ENCODE measurements at regions not wholly inside any gene's neighbourhood (a gene's known extent, or its start where the extent isn't known, plus 50 kb on each side); places are given as distances from the start of the nearest gene placed in this dataset.

DNA sequence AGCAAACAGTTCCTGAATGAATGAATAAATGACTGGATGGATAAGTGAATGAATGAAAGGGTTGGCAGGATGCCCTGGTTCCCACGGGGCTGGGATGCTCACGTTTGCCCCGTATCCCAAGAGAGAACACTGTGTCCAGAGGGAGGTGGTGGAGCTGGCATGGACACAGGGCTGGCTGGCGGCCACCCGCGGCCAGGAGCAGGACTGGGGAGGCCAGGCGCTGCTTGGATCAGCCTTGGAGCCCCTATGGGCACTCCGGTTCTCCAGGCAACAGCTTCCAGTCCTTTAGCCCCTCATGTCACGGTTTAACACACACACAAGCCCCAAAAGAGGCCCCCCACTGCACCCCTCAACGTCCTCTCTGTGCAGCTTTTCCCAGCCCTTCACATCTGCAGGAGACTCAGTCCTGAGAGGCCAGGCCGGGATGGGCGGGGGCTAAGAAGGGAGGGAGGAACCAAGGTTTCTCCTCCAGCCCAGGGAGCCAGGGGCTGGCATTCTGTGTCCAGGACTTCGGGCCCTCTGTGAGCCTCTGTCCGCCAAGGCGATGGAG is 86.0 kb upstream of the ALDH1L1 start:
- Histone ChIP-seq H3K4me3 (ENCODE audit: low read depth in 1 of 2, low read length in 2 of 2) (no peak overlapping the region), H3K4me1 (ENCODE audit: control insufficient read depth in 1 of 2, insufficient read depth in 2 of 2, low read length in 2 of 2) (peaks cover 0 to 24% of the 10 kb centered on the region in 2 donors), H3K27me3 (ENCODE audit: low read depth, low read length) (no peaks in the 10 kb centered on the region), H3K9me3 (ENCODE audit: control insufficient read depth in 1 of 2, low read length in 2 of 2) (no peaks in the 10 kb centered on the region), H3K27ac (ENCODE audit: low read length) (no peak overlapping the region), H3K36me3 (ENCODE audit: control insufficient read depth in 1 of 2, insufficient read depth in 2 of 2, low read length in 2 of 2) (no peaks in the 10 kb centered on the region)

GRCh38 chr3:126264952-126265351 is 84.6 kb upstream of the ALDH1L1 start:
- H3K27ac ChIP-seq (ENCODE audit: low read length): no peak overlapping the region

GRCh38 chr3:126264381-126264780 is 84.0 kb upstream of the ALDH1L1 start:
- Histone ChIP-seq H3K9me3 (ENCODE audit: control insufficient read depth in 1 of 2, low read length in 2 of 2) (no peaks in the 10 kb centered on the region), H3K36me3 (ENCODE audit: control insufficient read depth in 1 of 2, insufficient read depth in 2 of 2, low read length in 2 of 2) (no peaks in the 10 kb centered on the region), H3K4me1 (ENCODE audit: control insufficient read depth in 1 of 2, insufficient read depth in 2 of 2, low read length in 2 of 2) (peaks cover 0 to 18% of the 10 kb centered on the region in 2 donors), H3K27me3 (ENCODE audit: low read depth, low read length) (no peaks in the 10 kb centered on the region), H3K27ac (ENCODE audit: low read length) (no peak overlapping the region), H3K4me3 (ENCODE audit: low read depth in 1 of 2, low read length in 2 of 2) (no peak overlapping the region)

More at GRCh38 chr3:126264952-126265351, 84.6 kb upstream of the ALDH1L1 start:
- no peaks in the 10 kb centered on the region for H3K36me3 ChIP-seq (ENCODE audit: control insufficient read depth in 1 of 2, insufficient read depth in 2 of 2, low read length in 2 of 2)
- no peaks in the 10 kb centered on the region for H3K27me3 ChIP-seq (ENCODE audit: low read depth, low read length)
- no peaks in the 10 kb centered on the region for H3K9me3 ChIP-seq (ENCODE audit: control insufficient read depth in 1 of 2, low read length in 2 of 2)
- no peak overlapping the region for H3K4me3 ChIP-seq (ENCODE audit: low read depth in 1 of 2, low read length in 2 of 2)
- H3K4me1 ChIP-seq (ENCODE audit: control insufficient read depth in 1 of 2, insufficient read depth in 2 of 2, low read length in 2 of 2): peaks cover 0 to 18% of the 10 kb centered on the region in 2 donors

DNA sequence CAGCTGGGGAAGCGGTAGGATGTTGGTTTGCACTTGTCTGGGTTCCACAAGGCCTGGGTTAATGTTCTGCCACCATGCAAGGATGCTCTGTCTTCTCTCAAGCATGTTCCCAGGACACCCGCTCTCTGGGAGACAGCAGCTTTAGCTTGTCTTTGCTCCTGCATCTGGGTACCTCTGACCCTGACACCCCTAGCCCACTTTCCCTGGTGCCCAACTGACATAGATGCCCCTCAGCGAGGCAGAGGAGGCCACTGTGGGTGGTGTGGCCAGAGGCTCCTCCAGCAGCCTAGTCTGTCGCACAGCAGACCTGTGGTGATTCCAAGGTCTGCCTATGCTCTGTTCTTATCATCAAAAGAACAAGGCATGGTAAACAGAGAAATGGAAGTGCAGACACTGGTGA is 83.6 kb upstream of the ALDH1L1 start:
- peaks cover 0 to 18% of the 10 kb centered on the region in 2 donors for H3K4me1 ChIP-seq (ENCODE audit: control insufficient read depth in 1 of 2, insufficient read depth in 2 of 2, low read length in 2 of 2)
- H3K27me3 ChIP-seq (ENCODE audit: low read depth, low read length): no peaks in the 10 kb centered on the region
- H3K36me3 ChIP-seq (ENCODE audit: control insufficient read depth in 1 of 2, insufficient read depth in 2 of 2, low read length in 2 of 2): no peaks in the 10 kb centered on the region
- no peak overlapping the region for H3K27ac ChIP-seq (ENCODE audit: low read length)
- H3K9me3 ChIP-seq (ENCODE audit: control insufficient read depth in 1 of 2, low read length in 2 of 2): no peaks in the 10 kb centered on the region
- no peak overlapping the region for H3K4me3 ChIP-seq (ENCODE audit: low read depth in 1 of 2, low read length in 2 of 2)

- Histone ChIP-seq H3K9me3 (ENCODE audit: control insufficient read depth in 1 of 2, low read length in 2 of 2) (no peaks in the 10 kb centered on the region), H3K27me3 (ENCODE audit: low read depth, low read length) (no peaks in the 10 kb centered on the region), H3K27ac (ENCODE audit: low read length) (no peak overlapping the region), H3K4me3 (ENCODE audit: low read depth in 1 of 2, low read length in 2 of 2) (no peak overlapping the region), H3K36me3 (ENCODE audit: control insufficient read depth in 1 of 2, insufficient read depth in 2 of 2, low read length in 2 of 2) (no peaks in the 10 kb centered on the region), H3K4me1 (ENCODE audit: control insufficient read depth in 1 of 2, insufficient read depth in 2 of 2, low read length in 2 of 2) (peaks cover 0 to 18% of the 10 kb centered on the region in 2 donors)
These were observed 83.2 kb upstream of the ALDH1L1 start for GRCh38 chr3:126263539-126263938.

DNA sequence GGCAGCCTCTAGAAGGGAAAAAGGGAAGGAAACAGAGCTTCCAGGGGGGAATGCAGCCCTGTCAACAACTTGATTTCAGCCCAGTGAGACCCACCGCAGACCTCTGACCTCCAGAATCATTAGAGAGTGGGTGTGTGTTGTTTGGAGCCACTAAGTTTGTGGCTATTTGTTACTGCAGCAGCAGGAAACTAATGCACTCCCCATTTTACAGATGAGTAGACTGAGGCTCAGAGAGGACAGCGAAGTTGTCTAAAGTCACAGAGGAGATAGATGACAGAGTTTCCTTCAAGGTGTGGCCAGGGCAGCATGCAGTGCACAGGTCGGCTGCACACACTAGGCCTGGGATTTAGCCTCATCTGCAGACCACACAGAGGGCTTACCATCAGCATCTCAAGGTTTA is 81.8 kb upstream of the ALDH1L1 start:
- H3K27ac ChIP-seq (ENCODE audit: low read length): no peak overlapping the region
- peaks cover 0 to 8% of the 10 kb centered on the region in 2 donors for H3K4me1 ChIP-seq (ENCODE audit: control insufficient read depth in 1 of 2, insufficient read depth in 2 of 2, low read length in 2 of 2)
- H3K4me3 ChIP-seq (ENCODE audit: low read depth in 1 of 2, low read length in 2 of 2): no peak overlapping the region
- no peaks in the 10 kb centered on the region for H3K36me3 ChIP-seq (ENCODE audit: control insufficient read depth in 1 of 2, insufficient read depth in 2 of 2, low read length in 2 of 2)
- H3K9me3 ChIP-seq (ENCODE audit: control insufficient read depth in 1 of 2, low read length in 2 of 2): no peaks in the 10 kb centered on the region
- H3K27me3 ChIP-seq (ENCODE audit: low read depth, low read length): no peaks in the 10 kb centered on the region

DNA sequence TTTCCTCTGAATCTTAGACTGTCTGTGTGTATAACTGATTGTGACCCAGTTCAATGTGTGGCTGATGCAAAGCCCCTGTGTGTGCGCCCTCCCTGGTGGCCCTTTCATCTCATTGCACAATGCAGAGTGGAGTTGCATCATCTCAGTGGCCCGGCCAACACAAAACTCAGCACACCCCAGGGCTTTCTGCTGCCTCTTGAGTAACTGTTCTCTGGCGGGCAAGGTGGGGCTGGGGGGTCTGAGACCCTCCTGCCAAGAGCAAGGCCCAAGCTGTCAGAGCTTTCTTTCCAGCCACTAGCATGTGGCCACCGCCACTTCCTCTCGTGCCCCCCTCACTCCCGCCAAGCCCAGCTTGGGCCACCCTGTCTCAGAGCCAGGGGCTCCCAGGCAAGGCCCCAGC is 80.7 kb upstream of the ALDH1L1 start:
- Histone ChIP-seq H3K4me1 (ENCODE audit: control insufficient read depth in 1 of 2, insufficient read depth in 2 of 2, low read length in 2 of 2) (no peaks in the 10 kb centered on the region), H3K9me3 (ENCODE audit: control insufficient read depth in 1 of 2, low read length in 2 of 2) (no peaks in the 10 kb centered on the region), H3K27ac (ENCODE audit: low read length) (no peak overlapping the region), H3K4me3 (ENCODE audit: low read depth in 1 of 2, low read length in 2 of 2) (no peak overlapping the region), H3K27me3 (ENCODE audit: low read depth, low read length) (no peaks in the 10 kb centered on the region), H3K36me3 (ENCODE audit: control insufficient read depth in 1 of 2, insufficient read depth in 2 of 2, low read length in 2 of 2) (no peaks in the 10 kb centered on the region)

- Histone ChIP-seq H3K27ac (ENCODE audit: low read length) (no peak overlapping the region), H3K36me3 (ENCODE audit: control insufficient read depth in 1 of 2, insufficient read depth in 2 of 2, low read length in 2 of 2) (no peaks in the 10 kb centered on the region), H3K9me3 (ENCODE audit: control insufficient read depth in 1 of 2, low read length in 2 of 2) (no peaks in the 10 kb centered on the region), H3K4me3 (ENCODE audit: low read depth in 1 of 2, low read length in 2 of 2) (peak overlapping the region in 1 of 2 donors; percentile 37), H3K4me1 (ENCODE audit: control insufficient read depth in 1 of 2, insufficient read depth in 2 of 2, low read length in 2 of 2) (no peaks in the 10 kb centered on the region), H3K27me3 (ENCODE audit: low read depth, low read length) (no peaks in the 10 kb centered on the region)
These were observed 79.3 kb upstream of the ALDH1L1 start for GRCh38 chr3:126259411-126260391.

GRCh38 chr3:126258670-126259069 is 78.3 kb upstream of the ALDH1L1 start:
- Histone ChIP-seq H3K36me3 (ENCODE audit: control insufficient read depth in 1 of 2, insufficient read depth in 2 of 2, low read length in 2 of 2) (no peaks in the 10 kb centered on the region), H3K4me1 (ENCODE audit: control insufficient read depth in 1 of 2, insufficient read depth in 2 of 2, low read length in 2 of 2) (no peaks in the 10 kb centered on the region), H3K27ac (ENCODE audit: low read length) (no peak overlapping the region)

GRCh38 chr3:126257984-126258383 is 77.6 kb upstream of the ALDH1L1 start:
- Histone ChIP-seq H3K4me3 (ENCODE audit: low read depth in 1 of 2, low read length in 2 of 2) (no peak overlapping the region), H3K9me3 (ENCODE audit: control insufficient read depth in 1 of 2, low read length in 2 of 2) (no peaks in the 10 kb centered on the region), H3K27me3 (ENCODE audit: low read depth, low read length) (no peaks in the 10 kb centered on the region), H3K4me1 (ENCODE audit: control insufficient read depth in 1 of 2, insufficient read depth in 2 of 2, low read length in 2 of 2) (no peaks in the 10 kb centered on the region), H3K27ac (ENCODE audit: low read length) (no peak overlapping the region), H3K36me3 (ENCODE audit: control insufficient read depth in 1 of 2, insufficient read depth in 2 of 2, low read length in 2 of 2) (no peaks in the 10 kb centered on the region)

More at GRCh38 chr3:126258670-126259069, 78.3 kb upstream of the ALDH1L1 start:
- Histone ChIP-seq H3K9me3 (ENCODE audit: control insufficient read depth in 1 of 2, low read length in 2 of 2) (no peaks in the 10 kb centered on the region), H3K4me3 (ENCODE audit: low read depth in 1 of 2, low read length in 2 of 2) (no peak overlapping the region), H3K27me3 (ENCODE audit: low read depth, low read length) (no peaks in the 10 kb centered on the region)

DNA sequence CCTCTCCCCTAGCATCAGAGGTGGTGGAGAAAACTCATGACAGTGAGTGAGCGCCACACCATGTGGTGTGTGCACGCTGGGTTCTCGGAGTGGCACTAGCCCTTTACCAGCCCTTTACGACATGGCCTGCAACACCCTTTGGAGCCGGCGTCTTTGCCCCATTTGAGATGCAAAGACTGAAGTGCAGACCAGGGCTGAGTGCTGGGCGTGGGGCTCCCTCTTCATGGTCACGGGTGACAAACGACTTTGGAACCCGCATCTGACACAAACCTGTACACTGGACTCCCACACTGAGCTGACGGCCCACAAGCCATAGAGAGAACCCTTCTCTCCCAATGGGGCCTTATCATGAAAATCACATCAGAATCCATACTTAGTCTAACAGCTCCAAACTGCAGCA is 76.8 kb upstream of the ALDH1L1 start:
- no peaks in the 10 kb centered on the region for H3K27me3 ChIP-seq (ENCODE audit: low read depth, low read length)
- H3K36me3 ChIP-seq (ENCODE audit: control insufficient read depth in 1 of 2, insufficient read depth in 2 of 2, low read length in 2 of 2): no peaks in the 10 kb centered on the region
- H3K9me3 ChIP-seq (ENCODE audit: control insufficient read depth in 1 of 2, low read length in 2 of 2): no peaks in the 10 kb centered on the region
- no peak overlapping the region for H3K27ac ChIP-seq (ENCODE audit: low read length)
- no peaks in the 10 kb centered on the region for H3K4me1 ChIP-seq (ENCODE audit: control insufficient read depth in 1 of 2, insufficient read depth in 2 of 2, low read length in 2 of 2)
- no peak overlapping the region for H3K4me3 ChIP-seq (ENCODE audit: low read depth in 1 of 2, low read length in 2 of 2)

Data from muscle layer of duodenum (tissue), 2 donors.